Kidney glomerular epithelial cell (primary cell): ENCODE measurements at regions not wholly inside any gene's neighbourhood (a gene's known extent, or its start where the extent isn't known, plus 50 kb on each side); places are given as distances from the start of the nearest gene placed in this dataset.

ENCODE experiments used
- DNase-seq: peaks from one replicate; lab custom pipeline; 2025; lab: John Stamatoyannopoulos, UW

DNA sequence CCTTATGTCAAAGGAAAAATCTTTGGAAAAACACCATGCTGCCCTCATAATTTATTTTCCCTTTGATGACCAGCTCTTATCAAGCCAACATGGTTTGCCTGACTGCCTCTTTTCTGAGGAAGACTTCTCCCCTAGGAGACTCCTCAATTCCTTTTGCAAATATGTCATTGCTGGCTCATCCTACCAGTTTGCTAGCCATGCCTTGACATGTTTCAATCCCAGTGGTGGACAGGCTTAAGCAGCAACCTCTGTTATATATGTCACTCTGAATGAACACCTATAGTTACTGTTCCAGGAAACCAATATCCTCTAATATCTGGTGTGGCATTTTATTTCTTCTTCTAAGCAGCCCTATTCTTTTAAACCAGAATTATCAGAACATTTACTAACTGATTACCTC lies 615.8 kb downstream of the HTR1A start:
- no peak for DNase-seq

DNA sequence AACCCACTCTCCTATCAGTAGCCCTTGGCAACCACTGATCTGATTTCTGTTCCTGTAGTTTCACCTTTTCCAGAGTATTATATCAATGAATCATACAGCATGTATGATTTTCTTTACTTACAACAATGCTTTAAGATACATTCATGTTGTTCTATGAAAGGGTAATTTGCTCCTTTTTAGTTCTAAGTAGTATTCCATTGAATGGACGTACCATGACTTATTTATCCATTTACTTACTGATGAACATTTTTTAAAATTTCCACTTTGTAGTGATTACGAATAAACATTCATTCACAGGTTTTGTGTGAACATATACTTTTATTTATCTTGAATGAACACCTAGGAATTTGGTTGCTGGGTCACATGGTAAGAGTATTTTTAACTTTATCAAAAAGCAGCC lies 620.8 kb downstream of the HTR1A start:
- DNase-seq = no peak

DNA sequence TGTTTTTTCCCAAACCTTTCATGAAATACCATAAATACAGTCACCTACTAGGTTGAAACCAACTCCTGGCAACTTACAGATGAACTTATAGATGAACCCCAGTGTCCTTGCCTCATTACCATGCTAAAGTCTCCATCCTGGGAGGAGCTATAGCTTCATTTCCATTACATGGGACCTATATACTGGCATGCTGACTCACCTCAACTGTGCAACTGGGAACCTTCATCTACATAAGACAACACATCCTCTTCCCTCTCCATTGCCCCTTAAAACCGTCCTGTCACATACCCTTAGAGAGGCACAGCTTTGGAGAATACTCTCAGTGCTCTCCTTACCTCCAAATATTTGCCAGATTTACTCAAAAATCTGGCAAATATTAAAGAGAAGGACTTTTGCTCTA lies 638.3 kb downstream of the HTR1A start:
- no peak for DNase-seq

DNA sequence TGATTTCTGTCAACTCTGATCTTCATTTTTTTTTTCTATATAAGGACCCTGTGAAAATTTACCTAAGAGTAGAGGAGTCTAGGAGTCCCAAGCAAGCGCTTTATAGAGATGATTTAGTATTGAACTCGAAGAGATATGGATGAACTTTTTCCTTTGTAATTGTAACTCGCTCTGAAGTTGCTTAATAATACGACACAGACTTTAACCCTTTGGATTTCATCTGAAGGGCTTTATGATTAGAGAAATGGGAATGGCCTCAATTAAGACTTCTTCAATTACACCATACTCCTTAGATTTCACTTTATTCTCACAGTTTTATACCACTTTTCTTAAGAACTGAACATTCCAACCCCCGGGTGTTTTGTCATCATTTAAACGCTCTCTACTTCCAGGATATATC lies 647.7 kb downstream of the HTR1A start:
- DNase-seq = no peak

DNA sequence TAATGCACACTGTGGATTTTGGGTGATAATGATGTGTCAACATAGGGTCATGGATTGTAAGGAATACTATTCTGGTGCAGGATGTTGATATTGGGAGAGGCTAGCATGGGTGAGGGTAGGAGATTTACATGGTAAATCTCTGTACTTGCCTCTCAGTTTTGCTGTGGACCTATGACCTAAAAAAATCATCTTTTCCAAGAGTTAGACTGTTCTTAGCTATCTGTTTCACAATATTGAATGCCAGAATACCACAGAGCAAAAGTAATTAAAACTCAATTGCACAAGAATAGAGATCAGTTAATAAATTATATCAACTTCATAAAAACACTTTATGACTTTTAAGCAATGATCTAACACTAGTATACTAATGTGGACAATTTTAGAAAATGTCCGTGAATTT lies 651.6 kb downstream of the HTR1A start:
- no peak for DNase-seq

DNA sequence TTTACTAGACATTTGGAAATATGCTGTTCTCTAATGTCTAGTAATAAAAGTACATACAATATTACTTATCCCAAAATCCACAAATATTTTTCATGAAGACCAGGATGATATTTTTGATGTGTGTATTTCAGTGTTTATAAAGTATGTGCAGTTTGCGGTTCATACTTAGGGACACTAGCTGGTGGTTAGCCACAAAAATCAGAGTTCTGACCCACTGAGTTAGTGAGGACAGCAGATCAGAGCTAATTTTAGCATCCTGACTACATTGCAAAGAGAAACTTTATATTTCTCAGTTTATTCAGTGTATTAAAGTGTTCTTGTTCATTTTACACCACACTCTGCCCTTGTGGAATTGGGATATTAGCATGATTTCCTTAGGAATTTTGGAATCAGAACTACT lies 655.3 kb downstream of the HTR1A start:
- no peak for DNase-seq

DNA sequence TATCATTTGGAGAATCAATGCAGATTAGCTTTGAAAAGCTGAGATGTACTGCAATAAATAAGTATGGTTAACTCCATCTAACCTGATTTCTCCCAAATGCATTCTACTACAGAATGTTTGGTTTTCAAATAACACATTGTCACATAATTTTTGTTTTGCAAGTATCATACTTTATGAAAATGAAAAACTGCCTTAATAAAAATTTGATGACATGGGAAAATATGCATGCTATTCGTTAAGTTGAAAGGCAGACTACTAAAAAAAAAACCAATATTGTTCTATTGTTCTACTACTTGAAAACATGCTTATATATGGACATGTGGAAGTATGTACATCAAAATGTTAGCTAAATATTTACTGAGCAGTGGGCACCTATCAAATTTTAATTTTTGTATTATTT lies 668.9 kb downstream of the HTR1A start:
- DNase-seq = no peak

DNA sequence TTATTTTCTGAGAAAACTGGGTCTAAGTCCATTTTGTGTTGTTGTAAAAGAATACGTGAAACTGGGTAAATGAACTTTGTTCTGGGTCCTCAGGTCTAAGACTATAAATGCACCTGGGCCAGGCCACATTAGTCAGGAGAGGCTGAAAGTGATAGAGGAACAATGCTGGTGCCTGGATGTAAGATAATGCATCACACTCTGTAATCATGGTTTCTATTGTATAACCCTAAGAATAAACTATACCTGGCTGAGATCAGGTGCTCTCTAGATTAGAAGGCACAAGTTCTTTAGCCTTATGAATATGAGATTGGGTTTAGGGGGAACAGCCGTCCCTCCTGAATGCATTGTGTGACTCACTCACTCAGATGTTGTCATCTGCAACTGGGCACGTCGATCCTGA lies 675.5 kb downstream of the HTR1A start:
- DNase-seq = no peak

DNA sequence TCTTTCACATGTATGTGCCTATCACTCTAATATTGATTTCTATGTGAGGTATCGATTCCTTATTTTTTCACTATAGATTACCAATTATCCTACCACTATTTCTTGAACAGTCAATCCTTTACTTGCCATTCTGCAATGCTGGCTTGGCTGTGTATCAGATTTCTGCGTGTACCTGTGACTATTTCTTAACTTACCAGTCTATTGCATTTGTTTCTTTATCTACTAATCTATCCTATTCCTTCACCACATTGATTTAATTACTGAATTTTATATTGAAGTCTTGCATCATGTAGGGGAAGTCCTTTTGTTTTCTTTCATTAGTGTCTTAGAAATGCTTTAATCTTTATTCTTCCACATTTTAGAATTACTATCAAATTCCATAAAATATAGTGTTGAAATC lies 684.8 kb downstream of the LRRC70 start:
- no peak for DNase-seq

DNA sequence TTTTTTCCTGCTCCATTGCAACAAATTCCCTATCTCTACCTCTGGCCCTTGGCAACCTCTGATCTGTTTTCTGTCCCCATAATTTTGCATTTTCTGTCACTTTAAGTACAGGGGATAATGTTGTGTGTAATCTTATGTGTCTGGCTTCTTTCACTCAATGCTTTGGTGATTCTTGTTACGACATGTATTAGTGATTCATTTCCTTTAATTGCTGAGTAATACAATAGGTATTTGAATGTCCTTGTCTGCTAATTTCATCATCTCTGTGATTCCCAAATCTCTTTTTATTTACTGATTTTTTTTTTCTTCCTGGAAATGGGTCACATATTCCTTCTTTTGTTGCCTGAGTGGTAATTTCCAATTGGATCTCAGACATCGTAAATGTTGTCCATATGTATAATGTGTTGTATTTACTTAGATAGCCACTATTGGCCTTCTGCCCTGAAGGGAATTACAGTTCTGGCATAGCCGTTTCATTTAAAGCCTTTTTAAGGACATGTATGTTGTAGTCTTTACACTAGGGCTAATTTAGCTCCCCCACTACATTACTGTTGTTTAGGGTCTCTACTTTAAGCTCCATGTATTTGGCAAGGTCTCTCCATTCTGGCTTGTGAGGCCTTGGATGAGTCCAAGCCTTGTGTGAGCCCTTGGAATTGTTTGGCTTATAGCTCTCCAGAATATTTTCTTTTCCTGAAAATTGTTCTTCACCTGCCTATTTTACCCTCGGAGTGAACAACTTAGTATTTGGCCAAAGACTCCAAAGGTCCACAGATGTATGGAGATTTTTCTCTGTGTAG lies 683.8 kb downstream of the LRRC70 start:
- peak; percentile 58 for DNase-seq

DNA sequence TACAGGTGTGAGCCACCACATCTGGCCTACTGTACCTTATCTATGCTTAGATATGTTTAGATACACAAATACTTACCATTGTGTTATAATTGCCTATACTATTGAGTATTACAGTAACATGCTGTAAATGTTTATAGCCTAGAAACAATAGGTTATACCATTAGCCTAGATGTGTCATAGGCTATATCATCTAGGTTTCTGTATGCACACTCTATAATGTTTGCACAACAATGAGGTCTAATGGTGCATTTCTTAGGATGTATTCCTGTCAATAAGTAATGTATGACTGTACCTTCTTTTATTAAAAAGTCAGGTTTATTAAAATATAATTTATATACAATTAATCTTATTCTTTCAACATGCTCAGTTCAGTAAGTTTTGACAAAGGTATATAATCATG lies 683.1 kb downstream of the LRRC70 start:
- DNase-seq = no peak

DNA sequence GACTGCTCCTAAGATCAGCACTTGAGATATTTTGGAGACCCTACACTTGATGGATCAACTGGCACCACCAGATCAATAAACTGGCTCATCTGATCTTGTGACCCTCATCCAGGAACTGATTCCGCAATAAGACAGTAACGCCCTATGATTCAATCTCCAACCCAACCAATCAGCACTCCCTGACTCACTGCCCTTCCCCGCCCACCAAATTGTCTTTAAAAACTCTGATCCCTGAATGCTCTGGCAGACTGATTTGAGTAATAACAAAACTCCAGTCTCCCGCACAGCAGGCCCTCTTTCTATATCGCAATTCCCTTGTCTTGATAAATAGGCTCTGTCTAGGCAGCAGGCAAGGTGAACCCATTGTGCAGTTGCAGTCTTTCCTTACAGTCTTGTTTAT lies 677.0 kb downstream of the LRRC70 start:
- no peak for DNase-seq

DNA sequence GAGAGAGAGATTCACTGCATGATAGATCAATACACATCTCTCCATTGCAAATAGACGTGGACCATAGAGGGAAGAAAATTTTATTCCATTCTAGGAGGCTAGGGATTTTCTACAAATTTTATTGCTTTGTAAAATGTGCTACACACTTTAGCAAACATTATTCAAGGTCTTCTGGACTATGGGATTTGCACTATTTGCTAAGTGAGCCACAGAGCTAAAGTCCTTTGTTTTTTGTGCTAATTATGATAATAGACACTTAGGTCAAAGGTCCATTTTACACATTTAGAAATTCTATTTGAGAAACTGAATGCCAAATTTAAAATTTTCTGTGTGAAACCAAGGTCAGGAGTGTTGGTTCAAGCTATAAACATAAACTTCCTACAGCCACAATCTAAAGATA lies 672.3 kb downstream of the LRRC70 start:
- DNase-seq = no peak

DNA sequence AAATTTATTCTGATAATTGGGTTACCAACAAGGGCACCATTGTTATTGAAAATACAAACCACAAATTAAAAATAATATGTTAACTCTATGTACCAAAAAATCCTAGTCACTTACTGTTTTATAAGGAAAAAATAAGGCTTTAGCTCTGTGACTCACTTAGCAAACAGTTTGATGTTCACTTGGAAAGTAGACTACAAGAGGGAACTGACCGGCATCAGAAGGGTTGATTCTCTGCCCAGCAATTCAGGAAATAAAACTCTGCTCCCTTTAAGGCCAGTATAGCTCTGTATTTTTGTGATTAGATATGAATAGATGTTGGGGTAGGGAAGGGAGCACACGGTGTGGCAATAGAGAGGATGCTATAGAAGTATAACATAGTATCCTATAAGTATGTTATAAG lies 671.3 kb downstream of the LRRC70 start:
- no peak for DNase-seq

DNA sequence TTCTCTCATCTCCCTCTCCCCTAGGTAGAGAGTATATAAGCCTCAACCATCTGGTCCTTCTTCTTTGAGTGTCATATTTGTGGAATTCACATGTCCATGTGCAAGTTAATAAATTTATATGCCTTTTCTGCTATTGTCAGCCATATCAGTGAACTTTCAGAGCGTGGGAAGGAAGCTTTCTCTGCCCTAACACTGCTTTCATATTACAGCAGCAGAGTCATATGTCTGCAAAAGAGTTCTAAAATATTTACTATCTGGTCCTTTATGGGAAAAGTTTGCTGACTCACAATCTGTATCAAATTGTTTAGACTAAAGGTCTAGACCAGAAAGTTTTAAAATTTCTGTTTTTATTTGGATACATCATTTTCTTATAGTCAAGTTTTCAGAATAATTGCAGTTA lies 669.0 kb downstream of the LRRC70 start:
- no peak for DNase-seq

DNA sequence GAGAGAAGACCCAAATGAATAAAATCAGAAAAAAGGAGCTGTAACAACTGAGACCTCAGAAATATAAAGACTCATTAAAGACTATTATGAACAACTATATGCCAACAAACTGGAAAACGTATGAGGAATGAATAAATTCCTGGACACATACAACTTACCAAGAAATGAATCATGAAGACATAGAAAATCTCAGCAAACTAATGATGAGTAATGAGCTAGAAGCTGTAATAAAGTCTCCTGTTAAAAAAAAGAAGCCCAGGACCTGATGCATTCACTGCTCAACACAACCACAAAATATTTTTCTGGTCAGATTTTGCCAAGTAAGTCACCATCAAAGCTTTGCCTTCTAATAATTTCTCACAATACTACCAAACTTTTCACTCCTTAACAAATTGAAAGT lies 666.7 kb downstream of the LRRC70 start:
- peak; percentile 47 for DNase-seq

DNA sequence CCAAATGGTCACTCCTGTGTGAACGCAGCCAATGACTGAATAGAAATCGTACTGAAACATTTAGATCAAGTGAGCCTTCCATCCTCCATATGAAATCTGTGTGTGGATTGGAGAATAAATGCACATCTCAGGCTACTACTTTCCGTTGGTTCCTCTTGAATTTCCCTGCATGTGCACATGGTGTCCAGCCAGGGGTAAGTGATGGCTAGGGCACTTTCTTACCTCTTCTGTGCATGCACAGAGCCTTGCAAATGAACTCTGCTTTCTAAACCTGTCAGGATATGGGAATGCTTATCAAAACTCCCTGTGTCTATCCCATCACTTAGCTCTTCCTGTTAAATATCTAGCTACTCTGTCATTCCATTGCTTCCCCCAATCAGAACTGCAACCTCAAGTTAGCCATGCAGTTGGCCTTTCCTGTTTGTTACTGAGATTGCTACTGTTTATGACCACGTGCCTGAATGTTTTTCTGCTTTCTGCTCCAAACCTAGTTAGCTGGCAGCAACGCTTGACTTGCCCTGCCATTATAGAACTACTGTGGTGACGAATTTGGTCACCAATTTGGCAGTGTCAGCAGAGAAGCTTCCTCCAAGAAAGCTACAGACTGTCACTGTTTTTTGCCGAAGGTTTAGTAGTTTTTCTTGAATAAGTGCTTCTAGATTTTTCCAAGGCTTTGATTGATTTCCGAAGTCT lies 661.6 kb downstream of the LRRC70 start:
- DNase-seq = no peak

DNA sequence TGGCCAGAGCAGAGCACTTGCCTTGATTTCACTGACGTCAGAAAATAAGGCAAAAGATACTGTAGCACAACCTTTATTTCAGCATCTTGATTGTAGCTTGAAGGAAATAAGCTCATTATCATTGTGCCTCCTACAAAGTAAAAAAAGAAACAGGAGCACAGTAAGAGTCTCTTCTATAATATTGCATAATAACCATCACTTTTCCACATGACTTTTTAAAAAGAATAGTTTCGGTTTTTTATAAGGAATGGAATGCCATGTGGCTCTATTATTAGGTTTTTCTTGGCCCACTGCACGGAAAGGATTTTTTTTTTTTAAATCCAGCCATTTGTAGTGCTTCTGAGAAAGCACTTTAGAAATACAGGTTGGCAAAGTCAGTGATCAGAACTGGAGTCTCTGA lies 655.3 kb downstream of the LRRC70 start:
- no peak for DNase-seq

DNA sequence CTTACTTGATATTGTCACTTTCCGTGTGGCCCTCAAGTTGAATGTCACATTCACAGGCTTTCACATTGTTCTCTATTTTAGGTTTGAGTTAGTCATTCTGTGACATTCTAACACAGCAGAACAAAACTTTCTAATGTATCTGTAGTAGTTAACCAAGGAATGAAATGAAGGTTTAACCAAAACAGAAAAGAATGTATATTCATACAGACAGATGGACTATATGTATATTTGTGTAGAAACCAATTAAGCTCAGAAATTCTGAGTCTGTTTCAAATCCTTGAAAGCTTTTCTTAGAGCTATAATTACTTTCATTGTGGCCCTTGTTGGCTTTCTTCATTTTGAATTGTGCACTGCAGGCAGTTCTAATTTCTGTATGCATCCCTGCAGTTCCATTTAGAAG lies 654.7 kb downstream of the LRRC70 start:
- no peak for DNase-seq

DNA sequence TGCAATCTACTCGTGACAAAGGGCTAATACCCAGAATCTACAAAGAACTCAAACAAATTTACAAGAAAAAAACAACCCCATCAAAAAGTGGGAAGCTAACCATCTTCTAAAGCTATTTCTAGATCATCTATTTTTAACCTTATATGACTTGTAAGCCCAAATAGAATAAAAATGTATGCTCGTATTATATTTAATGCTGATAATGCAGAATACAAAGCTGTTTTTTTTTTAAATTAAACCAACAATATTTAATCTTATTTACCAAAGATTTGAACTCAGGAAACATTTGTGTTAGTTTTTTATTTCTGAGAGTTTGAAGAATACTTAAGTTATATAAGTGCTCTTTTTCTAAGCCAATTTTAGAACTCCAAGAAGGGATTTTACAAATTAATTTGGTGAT lies 652.1 kb downstream of the LRRC70 start:
- DNase-seq = no peak

DNA sequence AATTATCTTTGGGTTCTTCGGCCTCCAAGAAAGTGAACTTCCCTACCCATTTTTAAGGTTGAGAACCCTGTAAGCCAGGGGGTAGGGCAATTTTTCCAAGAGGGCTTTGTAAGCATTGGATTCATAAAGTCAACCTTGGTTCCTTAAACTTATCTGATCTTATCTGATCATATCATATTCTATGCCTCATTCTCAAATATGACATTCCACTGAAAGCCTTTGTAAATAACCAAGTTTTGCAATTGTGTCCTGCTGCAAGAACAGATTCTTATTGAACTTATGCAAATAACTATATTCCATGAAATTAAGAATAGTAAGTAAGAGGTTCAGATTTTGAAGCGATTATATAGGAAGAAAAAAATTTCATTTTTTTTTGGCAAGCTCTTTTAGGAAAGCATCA lies 649.5 kb downstream of the LRRC70 start:
- no peak for DNase-seq

DNA sequence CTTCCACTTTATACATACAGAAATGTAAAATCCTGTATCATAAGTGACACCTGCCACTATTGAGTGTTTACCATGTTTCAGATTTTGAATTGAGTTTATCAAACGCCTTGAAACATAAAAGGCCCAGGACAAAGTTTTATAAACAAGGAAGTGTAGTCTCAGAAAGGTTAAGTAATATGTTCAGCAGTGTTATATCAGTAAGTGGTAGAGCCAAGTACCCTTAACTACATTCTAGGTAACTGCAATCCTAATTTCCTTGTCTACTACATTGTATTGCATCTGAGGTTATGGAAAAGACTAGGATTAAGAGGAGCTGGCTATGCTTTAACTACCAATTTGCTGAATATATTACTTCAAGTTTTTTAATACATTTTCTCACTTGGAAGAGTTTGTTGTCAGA lies 641.6 kb downstream of the LRRC70 start:
- DNase-seq = no peak

DNA sequence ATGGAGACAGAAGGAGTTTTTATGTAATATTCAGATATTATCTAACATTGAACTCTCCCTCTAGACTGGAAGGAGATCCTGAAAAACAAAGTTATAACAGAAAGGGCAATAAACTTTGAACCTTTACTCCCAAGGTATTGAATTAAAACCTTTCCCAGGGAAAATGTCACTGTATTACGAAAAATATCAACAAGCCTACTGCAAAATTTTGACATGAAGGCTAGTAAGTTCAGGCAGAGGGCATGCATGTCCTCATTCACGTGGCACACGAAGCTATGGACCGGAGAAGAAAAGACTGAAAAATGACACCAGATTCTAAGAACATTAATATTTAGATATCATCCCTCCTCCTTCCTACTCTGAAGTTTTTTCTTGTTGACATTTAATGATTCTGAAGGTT lies 638.8 kb downstream of the LRRC70 start:
- DNase-seq = no peak

DNA sequence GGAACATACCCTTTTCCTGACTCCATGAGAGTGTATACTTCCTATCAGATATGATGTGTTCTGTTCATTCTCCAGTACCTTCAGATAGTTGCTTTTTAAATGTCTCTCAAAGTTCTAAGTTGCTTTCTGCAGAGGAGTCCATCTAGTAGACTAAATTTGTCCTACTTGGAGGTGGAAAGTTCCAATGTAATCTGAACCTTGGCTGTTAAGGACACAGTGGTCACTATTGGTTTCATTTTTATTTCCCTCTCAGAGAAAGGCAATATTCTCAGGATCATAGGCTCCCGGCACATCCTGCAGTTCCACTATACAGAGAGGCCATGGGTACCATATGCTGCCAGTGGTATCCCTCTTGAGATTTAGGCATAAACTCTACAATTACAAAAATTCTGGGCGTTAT lies 634.6 kb downstream of the LRRC70 start:
- DNase-seq = no peak
